PC-9 (cell line): ENCODE measurements at regions not wholly inside any gene's neighbourhood (a gene's known extent, or its start where the extent isn't known, plus 50 kb on each side); places are given as distances from the start of the nearest gene placed in this dataset.

Experiments
- CTCF ChIP-seq: fragments of 200-600 bp; sonication (generic); conservative IDR thresholded peaks from 2 replicates; pipeline ENCODE4 v1.6.1; 2017; ENCODE audit warnings: mixed run types, antibody characterized with exemption, mild to moderate bottlenecking, moderate library complexity
- EZH2 ChIP-seq: fragments of 200-600 bp; sonication (generic); IDR thresholded peaks from 2 replicates; pipeline ENCODE4 v1.8.0; 2017; ENCODE audit warnings: antibody characterized with exemption, low read depth

- TF ChIP-seq CTCF, result no peak
- no peak for TF ChIP-seq EZH2
Measured at GRCh38 chr6:21437581-21437980, 156.0 kb upstream of the SOX4 start.
